B cell (primary cell): ENCODE measurements at regions not wholly inside any gene's neighbourhood (a gene's known extent, or its start where the extent isn't known, plus 50 kb on each side); places are given as distances from the start of the nearest gene placed in this dataset.

ENCODE experiments used
- ATAC-seq: fragments of 200-7000 bp; cut with Tn5 transposase; one replicate; pipeline ENCODE4 v1.10.0; 2021; ENCODE audit warnings: low read depth, mild to moderate bottlenecking, moderate number of reproducible peaks, moderate library complexity
- CTCF ChIA-PET: fragments of 350-600 bp; sonication (Branson Sonifier 250); formaldehyde crosslinking; loops from one replicate; lab custom pipeline; 2021; ENCODE audit warnings: antibody characterized with exemption, inconsistent platforms; lab: Charles Lee
- POLR2A ChIA-PET: fragments of 350-600 bp; sonication (Branson Sonifier 250); formaldehyde crosslinking; loops from one replicate; lab custom pipeline; 2021; ENCODE audit warnings: antibody characterized with exemption; lab: Charles Lee
- DNase-seq: peaks from one replicate; pipeline ENCODE4 v3.0.0; 2013
- H2AFZ ChIP-seq: 2 replicates; pipeline ENCODE4 v1.6.1; 2012; ENCODE audit warnings: mild to moderate bottlenecking, low read depth, low read length; ENCODE audit not compliant: insufficient read depth, poor library complexity, severe bottlenecking
- H3K27ac ChIP-seq, 2 donors: 1 replicate in 1 of 2; 2 replicates in 1 of 2; pipeline ENCODE4 v1.5.1; 2012 to 2013; ENCODE audit warnings: low read length in 2 of 2, mild to moderate bottlenecking in 2 of 2, moderate library complexity in 1 of 2
- H3K27me3 ChIP-seq, 4 experiments: fragments of 200-600 bp in 1 of 4; sonication (generic) in 1 of 4; replicated peaks in 1 of 4; 1 replicate in 2 of 4; 2 replicates in 2 of 4; pipeline versions ENCODE4 v1.6.1 to v1.7.0; 2013 to 2016; ENCODE audit warnings: low read length in 3 of 4, mild to moderate bottlenecking in 2 of 4, mixed read lengths in 1 of 4, moderate library complexity in 1 of 4; ENCODE audit not compliant: insufficient read depth in 4 of 4, control insufficient read depth in 3 of 4; ENCODE audit errors: control extremely low read depth in 1 of 4
- H3K36me3 ChIP-seq, 2 experiments: replicated peaks in 1 of 2; 1 replicate in 1 of 2; 2 replicates in 1 of 2; pipeline versions ENCODE4 v1.6.1 to v1.7.1; 2013; ENCODE audit warnings: low read length in 1 of 2; ENCODE audit not compliant: insufficient read depth in 2 of 2, control insufficient read depth in 1 of 2; ENCODE audit errors: control extremely low read depth in 1 of 2, extremely low read depth in 1 of 2
- H3K4me1 ChIP-seq, 2 donors: fragments of 200-600 bp in 1 of 2; sonication (generic) in 1 of 2; 1 replicate in 1 of 2; 2 replicates in 1 of 2; pipeline versions ENCODE4 v1.5.1 to v1.6.1; 2013 to 2017; ENCODE audit warnings: low read length in 2 of 2; ENCODE audit not compliant: control insufficient read depth in 2 of 2, insufficient read depth in 2 of 2
- H3K4me2 ChIP-seq: replicated peaks from 2 replicates; pipeline ENCODE3; 2012; ENCODE audit warnings: mild to moderate bottlenecking, low read depth, low read length; ENCODE audit not compliant: poor library complexity, severe bottlenecking
- H3K4me3 ChIP-seq, 5 experiments: fragments of 200-600 bp in 1 of 5; sonication (generic) in 1 of 5; 1 replicate in 3 of 5; 2 replicates in 2 of 5; pipeline versions ENCODE4 v1.5.1 to v1.7.0; 2011 to 2016; ENCODE audit warnings: low read length in 4 of 5, mild to moderate bottlenecking in 4 of 5, low read depth in 2 of 5, control low read depth in 1 of 5, moderate library complexity in 1 of 5; ENCODE audit not compliant: insufficient read depth in 1 of 5; ENCODE audit errors: control extremely low read depth in 1 of 5, extremely low read depth in 1 of 5
- H3K79me2 ChIP-seq: fragments of 200-600 bp; sonication (generic); one replicate; pipeline ENCODE4 v1.6.0; 2016; ENCODE audit warnings: low read length; ENCODE audit not compliant: control insufficient read depth, insufficient read depth
- H3K9ac ChIP-seq: fragments of 200-600 bp; sonication (generic); 2 replicates; pipeline ENCODE4 v1.6.1; 2017; ENCODE audit warnings: mild to moderate bottlenecking, low read length, moderate library complexity
- H3K9me3 ChIP-seq, 3 donors: one replicate each; pipeline versions ENCODE4 v1.6.1 to v1.7.1; 2013; ENCODE audit warnings: low read length in 2 of 3; ENCODE audit not compliant: control insufficient read depth in 2 of 3, insufficient read depth in 1 of 3; ENCODE audit errors: control extremely low read depth in 1 of 3
- H4K20me1 ChIP-seq: 2 replicates; pipeline ENCODE4 v1.6.0; 2012; ENCODE audit warnings: mild to moderate bottlenecking, low read length; ENCODE audit not compliant: insufficient read depth, control insufficient read depth, poor library complexity, severe bottlenecking
- H3K27ac Mint-ChIP-seq: one replicate; pipeline ENCODE4 v1.8.0; 2021; ENCODE audit warnings: mixed read lengths
- H3K27me3 Mint-ChIP-seq: one replicate; pipeline ENCODE4 v1.8.0; 2021; ENCODE audit warnings: mixed read lengths
- H3K4me1 Mint-ChIP-seq: one replicate; pipeline ENCODE4 v1.8.0; 2021; ENCODE audit warnings: mixed read lengths
- H3K4me3 Mint-ChIP-seq: one replicate; pipeline ENCODE4 v1.8.0; 2021; ENCODE audit warnings: mixed read lengths
- H3K9me3 Mint-ChIP-seq: one replicate; pipeline ENCODE4 v1.8.0; 2022; ENCODE audit warnings: mixed read lengths; ENCODE audit not compliant: insufficient read depth
- EZH2 ChIP-seq: IDR thresholded peaks from 2 replicates; pipeline ENCODE4 v1.6.1; 2012; ENCODE audit warnings: borderline replicate concordance, low read depth, mild to moderate bottlenecking, moderate library complexity, low read length; ENCODE audit not compliant: insufficient read depth, poor library complexity, severe bottlenecking
- WGBS: methylation state at CpG from one replicate; pipeline ENCODE4 v1.1.5; 2013; ENCODE audit warnings: missing lambda C conversion rate; ENCODE audit not compliant: insufficient coverage; 5-methylcytosine and 5-hydroxymethylcytosine counted together
- intact Hi-C: fragments of 100-400 bp; cut with micrococcal nuclease; formaldehyde crosslinking; loops from one replicate; pipeline ENCODE4 v1.10.0; 2022
- TF ChIP-seq, protein P1 (sequence below): fragments of 200-600 bp; IDR thresholded peaks from one replicate; pipeline ENCODE4 v1.8.0; 2022; ENCODE audit warnings: antibody characterized with exemption, mild to moderate bottlenecking

DNA sequence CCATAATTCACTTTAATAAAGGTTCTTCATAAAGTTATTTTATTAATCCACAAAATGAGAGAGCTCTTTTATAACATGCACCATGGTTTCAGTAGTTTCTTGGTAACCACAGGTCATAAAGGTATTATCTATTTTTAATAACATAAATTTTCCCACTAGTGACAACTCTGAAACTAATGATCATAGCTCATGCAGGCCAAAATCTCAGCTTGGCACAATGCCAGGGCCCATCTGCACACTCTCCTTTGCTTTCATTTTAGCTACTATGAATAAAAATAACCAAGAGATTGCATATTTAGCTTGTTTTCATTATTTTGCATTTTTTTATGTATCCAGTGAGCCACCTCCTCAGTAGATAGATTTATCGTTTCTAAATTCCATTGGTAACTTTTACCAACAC is 691.8 kb upstream of the CHAC2 start:
- no peaks in the 10 kb centered on the region for H3K79me2 ChIP-seq

DNA sequence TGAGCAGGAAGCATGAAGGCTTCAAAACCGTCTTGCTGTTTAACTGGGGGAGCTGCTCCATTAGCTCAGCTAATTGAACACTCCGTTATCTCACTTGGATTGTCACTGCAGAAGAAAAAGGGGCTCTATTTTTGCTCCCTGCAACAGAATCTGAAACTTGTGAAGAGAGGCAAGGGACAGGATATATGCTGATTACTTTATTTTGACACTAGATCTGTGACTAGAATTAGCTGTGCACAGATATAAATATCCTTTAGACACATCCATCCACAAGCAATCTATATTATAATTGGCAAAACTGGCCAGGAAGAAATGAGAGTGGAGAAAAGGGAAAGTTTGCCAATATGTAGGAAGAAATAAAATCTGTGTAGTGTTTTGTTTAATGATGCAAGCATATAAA is 700.1 kb upstream of the CHAC2 start:
- H3K4me1 Mint-ChIP-seq = no peaks in the 10 kb centered on the region
- H3K9me3 Mint-ChIP-seq = peaks cover 3% of the 10 kb centered on the region

More for the DNA sequence above, 691.8 kb upstream of the CHAC2 start:
- no peak overlapping the region for H3K4me2 ChIP-seq
- TF ChIP-seq, protein P1, sequence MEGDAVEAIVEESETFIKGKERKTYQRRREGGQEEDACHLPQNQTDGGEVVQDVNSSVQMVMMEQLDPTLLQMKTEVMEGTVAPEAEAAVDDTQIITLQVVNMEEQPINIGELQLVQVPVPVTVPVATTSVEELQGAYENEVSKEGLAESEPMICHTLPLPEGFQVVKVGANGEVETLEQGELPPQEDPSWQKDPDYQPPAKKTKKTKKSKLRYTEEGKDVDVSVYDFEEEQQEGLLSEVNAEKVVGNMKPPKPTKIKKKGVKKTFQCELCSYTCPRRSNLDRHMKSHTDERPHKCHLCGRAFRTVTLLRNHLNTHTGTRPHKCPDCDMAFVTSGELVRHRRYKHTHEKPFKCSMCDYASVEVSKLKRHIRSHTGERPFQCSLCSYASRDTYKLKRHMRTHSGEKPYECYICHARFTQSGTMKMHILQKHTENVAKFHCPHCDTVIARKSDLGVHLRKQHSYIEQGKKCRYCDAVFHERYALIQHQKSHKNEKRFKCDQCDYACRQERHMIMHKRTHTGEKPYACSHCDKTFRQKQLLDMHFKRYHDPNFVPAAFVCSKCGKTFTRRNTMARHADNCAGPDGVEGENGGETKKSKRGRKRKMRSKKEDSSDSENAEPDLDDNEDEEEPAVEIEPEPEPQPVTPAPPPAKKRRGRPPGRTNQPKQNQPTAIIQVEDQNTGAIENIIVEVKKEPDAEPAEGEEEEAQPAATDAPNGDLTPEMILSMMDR = no peak
- TF ChIP-seq EZH2 = no peak
- no peak overlapping the region for H3K9ac ChIP-seq
- no peaks in the 10 kb centered on the region for H3K27me3 Mint-ChIP-seq
- 100% methylated on average over 1 of the region's 1 CpG for whole genome bisulfite sequencing
- POLR2A ChIA-PET = no interaction called here
- no peaks in the 10 kb centered on the region for H3K36me3 ChIP-seq
- CTCF ChIA-PET = no interaction called here
- ATAC-seq (no peak), DNase-seq (no peak)
- H3K27ac ChIP-seq = no peak overlapping the region
- intact Hi-C loops = no loop called here
- no peak overlapping the region for H2AFZ ChIP-seq
- no peak overlapping the region for H3K27ac Mint-ChIP-seq
- no peaks in the 10 kb centered on the region for H3K27me3 ChIP-seq
- H3K9me3 ChIP-seq = peaks cover 0 to 3% (median 0%) of the 10 kb centered on the region in 3 donors
- peaks cover 4% of the 10 kb centered on the region for H3K9me3 Mint-ChIP-seq
- H3K4me1 Mint-ChIP-seq = no peaks in the 10 kb centered on the region
- H3K4me3 ChIP-seq = no peak overlapping the region
- H3K4me1 ChIP-seq = no peaks in the 10 kb centered on the region
- no peak overlapping the region for H3K4me3 Mint-ChIP-seq
- H4K20me1 ChIP-seq = no peaks in the 10 kb centered on the region

More for the DNA sequence above, 700.1 kb upstream of the CHAC2 start:
- WGBS = 87% methylated on average over 2 of the region's 2 CpGs
- Histone ChIP-seq H2AFZ (no peak overlapping the region), H3K9ac (no peak overlapping the region), H3K4me3 (no peak overlapping the region), H3K4me1 (no peaks in the 10 kb centered on the region), H3K36me3 (no peaks in the 10 kb centered on the region), H3K79me2 (no peaks in the 10 kb centered on the region), H3K27me3 (no peaks in the 10 kb centered on the region), H3K4me2 (no peak overlapping the region), H4K20me1 (no peaks in the 10 kb centered on the region), H3K9me3 (no peaks in the 10 kb centered on the region), H3K27ac (no peak overlapping the region)
- CTCF ChIA-PET = no interaction called here
- TF ChIP-seq, protein P1 = no peak
- TF ChIP-seq EZH2 = no peak
- H3K27ac Mint-ChIP-seq = no peak overlapping the region
- intact Hi-C loops = no loop called here
- POLR2A ChIA-PET = no interaction called here
- no peak overlapping the region for H3K4me3 Mint-ChIP-seq
- H3K27me3 Mint-ChIP-seq = no peaks in the 10 kb centered on the region
- DNase-seq (no peak), ATAC-seq (no peak)
